HepG2 (cell line): ENCODE measurements at regions not wholly inside any gene's neighbourhood (a gene's known extent, or its start where the extent isn't known, plus 50 kb on each side); places are given as distances from the start of the nearest gene placed in this dataset.
A peak's percentile ranks its signal among the peaks of the same experiment; 100 is the strongest.

Experiments used
- ATAC-seq: fragments of 200-7000 bp; cut with Tn5 transposase; 3 replicates; pipeline ENCODE4 v1.9.1; 2020; ENCODE audit warnings: mild to moderate bottlenecking, moderate library complexity
- BruUV-seq: library from RNA; stranded (reverse); fragments of 400-500 nt; replicated peaks from 2 replicates; lab custom pipeline; 2021; lab: Mats Ljungman, UMichigan
- CTCF ChIA-PET: fragments of 300-600 bp; formaldehyde crosslinking; extraction: SDS; loops from one replicate; lab custom pipeline; 2021; ENCODE audit warnings: low total read pairs, inconsistent platforms, low intra/inter-chr PET ratio; lab: Yijun Ruan, JAX
- POLR2A ChIA-PET: fragments of 350-600 bp; sonication (Branson Sonifier 250); formaldehyde crosslinking; loops from one replicate; lab custom pipeline; 2020; ENCODE audit warnings: antibody characterized with exemption, inconsistent platforms; lab: Yijun Ruan, JAX
- DNase-seq: peaks from one replicate; pipeline ENCODE4 v3.0.0-alpha.2; 2015; ENCODE audit warnings: low spot score
- FAIRE-seq: peaks from 3 replicates; lab custom pipeline; 2011; peaks lifted over from hg19 to GRCh38; lab: Jason Lieb, UNC
- H2AFZ ChIP-seq: one replicate; pipeline ENCODE4 v1.6.1; 2011; ENCODE audit warnings: low read length, inconsistent platforms
- H3K27ac ChIP-seq: fragments of 300-600 bp; 3 replicates; pipeline ENCODE4 v1.8.0; 2011; ENCODE audit warnings: mixed run types, mild to moderate bottlenecking, mixed read lengths, low read length, inconsistent platforms; ENCODE audit not compliant: insufficient read depth; ENCODE audit errors: extremely low read length
- H3K27me3 ChIP-seq, 2 experiments: fragments of 200-600 bp in 1 of 2; 2 replicates in 1 of 2; 3 replicates in 1 of 2; pipeline versions ENCODE4 v1.6.0 to v1.8.0; 2011; ENCODE audit warnings: low read length in 2 of 2, mild to moderate bottlenecking in 2 of 2, moderate library complexity in 2 of 2, inconsistent platforms in 1 of 2; ENCODE audit not compliant: insufficient read depth in 2 of 2, control insufficient read depth in 1 of 2
- H3K36me3 ChIP-seq, 2 experiments: fragments of 200-600 bp in 1 of 2; replicated peaks in 1 of 2; 2 replicates in 1 of 2; 3 replicates in 1 of 2; pipeline versions ENCODE4 v1.5.1 to v1.8.0; 2011; ENCODE audit warnings: low read length in 2 of 2, inconsistent platforms in 1 of 2; ENCODE audit not compliant: insufficient read depth in 2 of 2, control insufficient read depth in 1 of 2
- H3K4me1 ChIP-seq: 2 replicates; pipeline ENCODE4 v1.5.1; 2012; ENCODE audit warnings: low read length, inconsistent platforms; ENCODE audit not compliant: insufficient read depth
- H3K4me2 ChIP-seq: 2 replicates; pipeline ENCODE4 v1.6.0; 2011; ENCODE audit warnings: low read depth, low read length, inconsistent platforms
- H3K4me3 ChIP-seq, 3 experiments: fragments of 200-600 bp in 1 of 3; sonication (generic), shearing (Covaris generic) in 1 of 3; replicated peaks in 1 of 3; 2 replicates each; pipeline ENCODE4 v1.5.1; 2011 to 2016; ENCODE audit warnings: low read length in 3 of 3, inconsistent platforms in 2 of 3, low read depth in 2 of 3, mild to moderate bottlenecking in 2 of 3, control low read depth in 1 of 3, mixed read lengths in 1 of 3; ENCODE audit not compliant: insufficient read depth in 1 of 3
- H3K79me2 ChIP-seq: one replicate; pipeline ENCODE4 v1.6.1; 2011; ENCODE audit warnings: low read length, inconsistent platforms; ENCODE audit not compliant: insufficient read depth
- H3K9ac ChIP-seq: 2 replicates; pipeline ENCODE4 v1.6.0; 2011; ENCODE audit warnings: mild to moderate bottlenecking, low read depth, low read length, inconsistent platforms; ENCODE audit not compliant: insufficient read depth
- H3K9me3 ChIP-seq: 2 replicates; pipeline ENCODE4 v1.5.1; 2012; ENCODE audit warnings: mild to moderate bottlenecking, low read length
- H4K20me1 ChIP-seq: 2 replicates; pipeline ENCODE4 v1.6.0; 2011; ENCODE audit warnings: inconsistent platforms, mild to moderate bottlenecking, low read length, moderate library complexity; ENCODE audit not compliant: insufficient read depth
- MAFF ChIP-seq: IDR thresholded peaks from 2 replicates; pipeline ENCODE4 v1.6.1; 2011; ENCODE audit warnings: low read depth, low read length, improper control_type of control experiment
- MAFK ChIP-seq, 2 experiments: IDR thresholded peaks in 1 of 2; conservative IDR thresholded peaks in 1 of 2; 2 replicates each; pipeline ENCODE4 v1.6.1; 2011; ENCODE audit warnings: improper control_type of control experiment in 2 of 2, low read length in 2 of 2
- MED8 ChIP-seq: sonication (generic); formaldehyde crosslinking; IDR thresholded peaks from 2 replicates; pipeline ENCODE4 v1.8.1; 2023; ENCODE audit warnings: mild to moderate bottlenecking, missing genetic modification reagents; ENCODE audit not compliant: insufficient replicate concordance
- NCOA2 ChIP-seq: sonication (generic); formaldehyde crosslinking; IDR thresholded peaks from 2 replicates; pipeline ENCODE4 v1.8.0; 2022; ENCODE audit warnings: inconsistent platforms
- PRMT3 ChIP-seq: sonication (generic); formaldehyde crosslinking; IDR thresholded peaks from 2 replicates; pipeline ENCODE4 v1.8.1; 2022; ENCODE audit warnings: low read depth, mild to moderate bottlenecking, moderate library complexity, missing genetic modification reagents, borderline replicate concordance
- ZBTB38 ChIP-seq: sonication (generic); formaldehyde crosslinking; IDR thresholded peaks from 2 replicates; pipeline ENCODE4 v1.5.1; 2020; ENCODE audit warnings: mild to moderate bottlenecking, missing genetic modification reagents
- WGBS: methylation state at CpG from one replicate; pipeline ENCODE4 v1.1.6; 2017; ENCODE audit warnings: low lambda C conversion rate; 5-methylcytosine and 5-hydroxymethylcytosine counted together
- in situ Hi-C: cut with HindIII; loops from 2 replicates; pipeline ENCODE4 v1.10.0; 2017; ENCODE audit warnings: low pct_unique_long_range_greater_than_20kb; ENCODE audit not compliant: extremely low pct_ligation_motif_present
- intact Hi-C: fragments of 100-400 bp; cut with micrococcal nuclease; formaldehyde crosslinking; loops from one replicate; pipeline ENCODE4 v1.10.0; 2022; ENCODE audit not compliant: unreplicated experiment
- TF ChIP-seq, protein P1 (sequence below): IDR thresholded peaks from 2 replicates; pipeline ENCODE4 v1.6.1; 2016; ENCODE audit warnings: mild to moderate bottlenecking, missing biosample characterization, missing genetic modification reagents
- TF ChIP-seq, protein P2 (sequence below): sonication (generic); formaldehyde crosslinking; IDR thresholded peaks from 2 replicates; pipeline ENCODE4 v1.4.0; 2020; ENCODE audit warnings: missing genetic modification reagents

DNA sequence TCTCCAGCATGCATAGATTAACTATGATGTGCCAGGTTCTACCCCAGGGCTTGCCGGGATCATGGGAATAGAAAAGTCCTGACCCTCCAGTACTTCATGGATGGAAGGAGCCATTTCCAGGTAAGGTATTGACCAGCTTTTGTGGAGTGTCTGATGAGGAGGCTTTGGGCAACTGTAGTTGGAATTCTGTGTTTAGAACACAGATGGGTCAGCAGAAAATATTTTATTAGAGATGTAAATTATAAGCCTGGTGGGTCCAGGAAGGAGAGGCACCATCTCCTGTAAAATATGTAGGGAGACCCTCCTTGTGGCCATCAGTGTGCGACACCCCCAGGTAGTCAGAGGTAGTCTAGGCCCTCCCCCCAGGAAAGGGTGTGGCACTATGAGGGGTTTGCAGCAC is 156.2 kb downstream of the IRX1 start:
- no peaks in the 10 kb centered on the region for H3K4me1 ChIP-seq
- DNase-seq (no peak), ATAC-seq (no peak), FAIRE-seq (no peak)
- peaks cover 0 to 4% of the 10 kb centered on the region in 2 experiments; a peak in 1 of 5 replicates for H3K27me3 ChIP-seq
- no peak overlapping the region for H2AFZ ChIP-seq
- no peak overlapping the region for H3K9ac ChIP-seq
- H3K27ac ChIP-seq = no peak overlapping the region
- H3K4me2 ChIP-seq = no peak overlapping the region
- in situ Hi-C loops = no loop called here
- intact Hi-C loops = no loop called here
- WGBS = 47% methylated on average over 2 of the region's 2 CpGs
- TF ChIP-seq, protein P1, sequence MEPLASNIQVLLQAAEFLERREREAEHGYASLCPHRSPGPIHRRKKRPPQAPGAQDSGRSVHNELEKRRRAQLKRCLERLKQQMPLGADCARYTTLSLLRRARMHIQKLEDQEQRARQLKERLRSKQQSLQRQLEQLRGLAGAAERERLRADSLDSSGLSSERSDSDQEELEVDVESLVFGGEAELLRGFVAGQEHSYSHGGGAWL (CRISPR knock-in tag) = no peak
- no peak for TF ChIP-seq PRMT3 (CRISPR knock-in tag)
- TF ChIP-seq NCOA2 = no peak
- TF ChIP-seq ZBTB38 (CRISPR knock-in tag) = no peak
- TF ChIP-seq MED8 (CRISPR knock-in tag) = no peak
- TF ChIP-seq MAFK (conservative IDR thresholded peaks at IDR 0.05 in 1 of 2, IDR thresholded peaks at IDR 0.05 in 1 of 2; ENCODE audit: low read length in 2 of 2) = peak; percentile 30 to 80; a peak in 3 of 4 replicates
- peak; percentile 52; the same call in 1 of the 2 replicates for TF ChIP-seq MAFF
- TF ChIP-seq, protein P2, sequence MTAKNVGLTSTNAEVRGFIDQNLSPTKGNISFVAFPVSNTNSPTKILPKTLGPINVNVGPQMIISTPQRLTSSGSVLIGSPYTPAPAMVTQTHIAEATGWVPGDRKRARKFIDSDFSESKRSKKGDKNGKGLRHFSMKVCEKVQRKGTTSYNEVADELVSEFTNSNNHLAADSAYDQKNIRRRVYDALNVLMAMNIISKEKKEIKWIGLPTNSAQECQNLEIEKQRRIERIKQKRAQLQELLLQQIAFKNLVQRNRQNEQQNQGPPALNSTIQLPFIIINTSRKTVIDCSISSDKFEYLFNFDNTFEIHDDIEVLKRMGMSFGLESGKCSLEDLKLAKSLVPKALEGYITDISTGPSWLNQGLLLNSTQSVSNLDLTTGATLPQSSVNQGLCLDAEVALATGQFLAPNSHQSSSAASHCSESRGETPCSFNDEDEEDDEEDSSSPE = no peak
- no peaks in the 10 kb centered on the region for H3K79me2 ChIP-seq
- BruUV-seq = no TSS peak
- POLR2A ChIA-PET = no interaction called here
- no peaks in the 10 kb centered on the region for H4K20me1 ChIP-seq
- CTCF ChIA-PET = no interaction called here
- H3K4me3 ChIP-seq = no peak overlapping the region
- H3K9me3 ChIP-seq = peaks cover 36% of the 10 kb centered on the region
- no peaks in the 10 kb centered on the region for H3K36me3 ChIP-seq
